ENCODE measurements at regions not wholly inside any gene's neighbourhood (a gene's known extent, or its start where the extent isn't known, plus 50 kb on each side); places are given as distances from the start of the nearest gene placed in this dataset.
"Not testable (repeated sequence)": the region's sequence is repeated elsewhere in the genome, so short reads cannot be mapped to it uniquely, and the experiment has no call there.

- H3K4me1 Mint-ChIP-seq; intact Hi-C loops (cut with micrococcal nuclease); H3K4me3 Mint-ChIP-seq; DNase-seq; H3K27me3 Mint-ChIP-seq; H3K4me3 ChIP-seq (ENCODE audit: low read length); H3K4me1 ChIP-seq (ENCODE audit: control insufficient read depth in 2 of 2, insufficient read depth in 2 of 2, low read length in 2 of 2); CTCF ChIA-PET; H3K27ac Mint-ChIP-seq; H3K27me3 ChIP-seq (ENCODE audit: control insufficient read depth in 2 of 2, insufficient read depth in 2 of 2, low read length in 2 of 2); H3K36me3 ChIP-seq (ENCODE audit: control insufficient read depth in 2 of 3, insufficient read depth in 3 of 3, low read length in 3 of 3); ATAC-seq; POLR2A ChIA-PET; H3K27ac ChIP-seq (ENCODE audit: low read depth, low read length): not testable (repeated sequence)
- Mint-ChIP-seq H3K9me3 (peaks cover 15 to 75% (median 34%) of the 10 kb centered on the region in 11 donors), H3K36me3 (peaks cover 0 to 11% (median 0%) of the 10 kb centered on the region in 5 donors)
- peaks cover 0 to 19% (median 0%) of the 10 kb centered on the region in 3 experiments for H3K9me3 ChIP-seq (ENCODE audit: control insufficient read depth in 2 of 3, low read length in 3 of 3)
Measured at GRCh38 chr20:39725513-39725912, 763.4 kb downstream of the DHX35 start.

DNA sequence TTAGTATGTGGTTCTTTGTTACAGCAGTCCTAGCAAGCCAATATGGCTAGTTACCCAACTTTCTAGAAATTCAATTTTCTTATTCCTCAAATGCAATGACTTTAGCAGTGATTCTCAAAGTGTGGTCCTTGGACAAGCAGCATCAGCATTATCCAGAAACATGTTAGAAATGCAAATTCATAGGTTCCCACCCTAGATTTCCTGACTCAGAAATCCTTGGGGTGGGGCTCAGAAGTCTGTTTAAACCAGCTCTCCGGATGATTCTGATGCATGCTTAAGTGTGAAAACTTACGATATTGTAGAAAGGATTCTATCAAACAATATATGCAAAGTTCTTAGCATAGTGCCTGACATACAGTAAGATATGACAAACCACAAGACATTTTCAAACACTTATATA, 757.1 kb downstream of the DHX35 start:
- ATAC-seq (no peak), DNase-seq (no peak)
- Histone ChIP-seq H3K36me3 (ENCODE audit: control insufficient read depth in 2 of 3, insufficient read depth in 3 of 3, low read length in 3 of 3) (no peaks in the 10 kb centered on the region), H3K27ac (ENCODE audit: low read depth, low read length) (no peak overlapping the region), H3K4me3 (ENCODE audit: low read length) (no peak overlapping the region), H3K27me3 (ENCODE audit: control insufficient read depth in 2 of 2, insufficient read depth in 2 of 2, low read length in 2 of 2) (no peaks in the 10 kb centered on the region), H3K4me1 (ENCODE audit: control insufficient read depth in 2 of 2, insufficient read depth in 2 of 2, low read length in 2 of 2) (no peaks in the 10 kb centered on the region), H3K9me3 (ENCODE audit: control insufficient read depth in 2 of 3, low read length in 3 of 3) (no peaks in the 10 kb centered on the region)
- POLR2A ChIA-PET = no interaction called here
- Mint-ChIP-seq H3K9me3 (peaks cover 0 to 18% (median 4%) of the 10 kb centered on the region in 11 donors), H3K4me1 (no peaks in the 10 kb centered on the region), H3K4me3 (no peak overlapping the region), H3K27me3 (peaks cover 0 to 8% (median 0%) of the 10 kb centered on the region in 5 donors), H3K27ac (no peak overlapping the region), H3K36me3 (no peaks in the 10 kb centered on the region)
- CTCF ChIA-PET = no interaction called here
- intact Hi-C loops (cut with micrococcal nuclease) = no loop called here

- Mint-ChIP-seq H3K4me3 (no peak overlapping the region), H3K4me1 (no peaks in the 10 kb centered on the region), H3K9me3 (peaks cover 0 to 16% (median 4%) of the 10 kb centered on the region in 11 donors), H3K27ac (no peak overlapping the region), H3K36me3 (no peaks in the 10 kb centered on the region), H3K27me3 (peaks cover 0 to 8% (median 0%) of the 10 kb centered on the region in 5 donors)
- Histone ChIP-seq H3K27ac (ENCODE audit: low read depth, low read length) (no peak overlapping the region), H3K36me3 (ENCODE audit: control insufficient read depth in 2 of 3, insufficient read depth in 3 of 3, low read length in 3 of 3) (no peaks in the 10 kb centered on the region), H3K27me3 (ENCODE audit: control insufficient read depth in 2 of 2, insufficient read depth in 2 of 2, low read length in 2 of 2) (no peaks in the 10 kb centered on the region), H3K4me3 (ENCODE audit: low read length) (no peak overlapping the region), H3K4me1 (ENCODE audit: control insufficient read depth in 2 of 2, insufficient read depth in 2 of 2, low read length in 2 of 2) (no peaks in the 10 kb centered on the region), H3K9me3 (ENCODE audit: control insufficient read depth in 2 of 3, low read length in 3 of 3) (no peaks in the 10 kb centered on the region)
- CTCF ChIA-PET = no interaction called here
- DNase-seq = no peak
- ATAC-seq = no peak
- POLR2A ChIA-PET = no interaction called here
- intact Hi-C loops (cut with micrococcal nuclease) = no loop called here
Measured at GRCh38 chr20:39717936-39718335, 755.8 kb downstream of the DHX35 start.

- peaks cover 0 to 10% (median 4%) of the 10 kb centered on the region in 11 donors for H3K9me3 Mint-ChIP-seq
- Histone ChIP-seq H3K27me3 (ENCODE audit: control insufficient read depth in 2 of 2, insufficient read depth in 2 of 2, low read length in 2 of 2) (no peaks in the 10 kb centered on the region), H3K4me3 (ENCODE audit: low read length) (no peak overlapping the region), H3K36me3 (ENCODE audit: control insufficient read depth in 2 of 3, insufficient read depth in 3 of 3, low read length in 3 of 3) (no peaks in the 10 kb centered on the region), H3K9me3 (ENCODE audit: control insufficient read depth in 2 of 3, low read length in 3 of 3) (no peaks in the 10 kb centered on the region), H3K4me1 (ENCODE audit: control insufficient read depth in 2 of 2, insufficient read depth in 2 of 2, low read length in 2 of 2) (no peaks in the 10 kb centered on the region), H3K27ac (ENCODE audit: low read depth, low read length) (no peak overlapping the region)
- H3K27me3 Mint-ChIP-seq = peaks cover 0 to 8% (median 0%) of the 10 kb centered on the region in 5 donors
- DNase-seq (no peak), ATAC-seq (no peak)
- no peak overlapping the region for H3K4me3 Mint-ChIP-seq
- ChIA-PET POLR2A (no interaction called here), CTCF (interaction anchor here (0.9 kb wide), 1 partner anchor 15 kb away, joined by 3 read pairs; no protein-coding TSS in a partner anchor)
- no peaks in the 10 kb centered on the region for H3K4me1 Mint-ChIP-seq
- no peak overlapping the region for H3K27ac Mint-ChIP-seq
- intact Hi-C loops (cut with micrococcal nuclease) = no loop called here
- no peaks in the 10 kb centered on the region for H3K36me3 Mint-ChIP-seq
Measured at GRCh38 chr20:39716796-39717341, 754.7 kb downstream of the DHX35 start.

DNA sequence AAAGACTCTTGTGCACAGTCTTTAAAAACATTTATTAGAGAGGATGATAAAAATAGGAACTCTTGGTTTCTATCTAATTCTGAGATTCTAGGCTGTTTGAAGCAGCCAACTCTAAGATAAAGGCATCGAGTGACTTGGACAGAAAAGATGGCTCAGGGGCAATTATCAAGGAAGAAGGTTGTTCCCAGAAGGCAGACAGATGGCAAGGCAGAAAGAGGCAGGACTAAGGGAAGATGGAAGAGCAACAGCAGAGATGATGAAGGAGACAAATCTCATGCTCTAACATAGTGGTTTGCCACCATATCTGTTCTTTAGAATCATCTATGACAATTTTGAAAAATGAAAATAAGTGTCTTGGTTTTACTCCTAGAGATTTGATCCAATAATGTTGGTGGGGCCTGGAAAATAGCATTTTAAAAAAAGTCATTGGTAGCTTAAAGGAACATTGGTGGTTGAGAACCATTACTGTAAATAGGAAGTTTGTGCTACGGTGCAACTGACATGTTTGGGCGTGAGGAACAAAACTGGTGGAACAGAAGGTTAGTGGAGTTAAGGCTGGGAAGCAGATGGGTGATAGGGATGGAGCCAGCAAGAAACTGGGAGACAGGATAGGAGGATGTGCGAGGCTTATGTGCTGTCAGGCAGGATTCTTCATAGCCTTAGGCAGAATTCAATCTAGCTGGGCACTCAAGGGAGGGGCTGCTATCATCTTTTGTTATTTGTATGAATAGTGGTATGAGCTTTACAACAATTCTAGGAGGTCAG, 751.1 kb downstream of the DHX35 start:
- peaks cover 0 to 3% (median 0%) of the 10 kb centered on the region in 5 donors for H3K27me3 Mint-ChIP-seq

DNA sequence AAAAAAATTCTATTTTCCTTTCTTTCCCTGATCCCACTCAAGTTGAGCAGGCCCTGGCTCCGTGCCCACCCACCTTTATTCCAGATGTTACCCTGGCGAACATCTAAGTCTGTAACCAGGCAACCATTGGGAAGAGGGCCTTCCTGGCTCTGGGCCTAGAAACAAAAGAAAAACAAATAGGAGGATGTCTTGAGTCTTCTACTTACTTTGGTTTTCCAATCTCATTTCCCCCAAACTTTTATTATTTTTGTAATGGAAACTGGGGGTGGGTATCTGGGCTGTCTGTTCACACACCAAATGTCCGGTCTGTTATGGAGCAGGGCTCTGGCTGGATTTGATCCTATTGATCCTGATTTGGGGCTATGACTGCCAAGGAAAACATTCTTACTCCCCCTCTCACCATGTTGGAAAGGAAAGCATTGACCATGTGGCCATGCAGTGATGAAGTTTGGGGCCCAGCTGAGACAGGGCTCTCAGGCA, 744.1 kb downstream of the DHX35 start:
- H3K27me3 ChIP-seq (ENCODE audit: control insufficient read depth in 2 of 2, insufficient read depth in 2 of 2, low read length in 2 of 2) = no peaks in the 10 kb centered on the region
- CTCF ChIA-PET = no interaction called here
- ATAC-seq = no peak
- no peaks in the 10 kb centered on the region for H3K36me3 ChIP-seq (ENCODE audit: control insufficient read depth in 2 of 3, insufficient read depth in 3 of 3, low read length in 3 of 3)
- no peak overlapping the region for H3K27ac ChIP-seq (ENCODE audit: low read depth, low read length)
- DNase-seq = no peak
- Mint-ChIP-seq H3K9me3 (peaks cover 0 to 8% (median 1%) of the 10 kb centered on the region in 11 donors), H3K4me1 (no peaks in the 10 kb centered on the region), H3K4me3 (no peak overlapping the region), H3K36me3 (no peaks in the 10 kb centered on the region), H3K27me3 (peaks cover 0 to 4% (median 0%) of the 10 kb centered on the region in 5 donors), H3K27ac (no peak overlapping the region)
- no peaks in the 10 kb centered on the region for H3K4me1 ChIP-seq (ENCODE audit: control insufficient read depth in 2 of 2, insufficient read depth in 2 of 2, low read length in 2 of 2)
- intact Hi-C loops (cut with micrococcal nuclease) = no loop called here
- H3K4me3 ChIP-seq (ENCODE audit: low read length) = no peak overlapping the region
- no peaks in the 10 kb centered on the region for H3K9me3 ChIP-seq (ENCODE audit: control insufficient read depth in 2 of 3, low read length in 3 of 3)
- POLR2A ChIA-PET = no interaction called here

More for the DNA sequence above, 751.1 kb downstream of the DHX35 start:
- CTCF ChIA-PET = no interaction called here
- Mint-ChIP-seq H3K36me3 (no peaks in the 10 kb centered on the region), H3K27ac (no peak overlapping the region), H3K4me3 (no peak overlapping the region), H3K4me1 (no peaks in the 10 kb centered on the region), H3K9me3 (peaks cover 0 to 8% (median 4%) of the 10 kb centered on the region in 11 donors)
- H3K27ac ChIP-seq (ENCODE audit: low read depth, low read length) = no peak overlapping the region
- ATAC-seq (no peak), DNase-seq (no peak)
- no peaks in the 10 kb centered on the region for H3K4me1 ChIP-seq (ENCODE audit: control insufficient read depth in 2 of 2, insufficient read depth in 2 of 2, low read length in 2 of 2)
- no peaks in the 10 kb centered on the region for H3K27me3 ChIP-seq (ENCODE audit: control insufficient read depth in 2 of 2, insufficient read depth in 2 of 2, low read length in 2 of 2)
- H3K9me3 ChIP-seq (ENCODE audit: control insufficient read depth in 2 of 3, low read length in 3 of 3) = no peaks in the 10 kb centered on the region
- intact Hi-C loops (cut with micrococcal nuclease) = no loop called here
- no peaks in the 10 kb centered on the region for H3K36me3 ChIP-seq (ENCODE audit: control insufficient read depth in 2 of 3, insufficient read depth in 3 of 3, low read length in 3 of 3)
- no peak overlapping the region for H3K4me3 ChIP-seq (ENCODE audit: low read length)
- POLR2A ChIA-PET = no interaction called here

- Histone ChIP-seq H3K4me3 (ENCODE audit: low read length) (no peak overlapping the region), H3K36me3 (ENCODE audit: control insufficient read depth in 2 of 3, insufficient read depth in 3 of 3, low read length in 3 of 3) (no peaks in the 10 kb centered on the region), H3K9me3 (ENCODE audit: control insufficient read depth in 2 of 3, low read length in 3 of 3) (no peaks in the 10 kb centered on the region), H3K4me1 (ENCODE audit: control insufficient read depth in 2 of 2, insufficient read depth in 2 of 2, low read length in 2 of 2) (no peaks in the 10 kb centered on the region), H3K27me3 (ENCODE audit: control insufficient read depth in 2 of 2, insufficient read depth in 2 of 2, low read length in 2 of 2) (no peaks in the 10 kb centered on the region), H3K27ac (ENCODE audit: low read depth, low read length) (no peak overlapping the region)
- Mint-ChIP-seq H3K36me3 (no peaks in the 10 kb centered on the region), H3K9me3 (peaks cover 0 to 11% (median 5%) of the 10 kb centered on the region in 11 donors), H3K4me1 (no peaks in the 10 kb centered on the region), H3K27me3 (peaks cover 0 to 9% (median 0%) of the 10 kb centered on the region in 5 donors), H3K4me3 (no peak overlapping the region), H3K27ac (no peak overlapping the region)
- POLR2A ChIA-PET = no interaction called here
- no peak for DNase-seq
- ATAC-seq = no peak
- CTCF ChIA-PET = no interaction called here
- intact Hi-C loops (cut with micrococcal nuclease) = no loop called here
Measured at GRCh38 chr20:39705032-39705431, 742.9 kb downstream of the DHX35 start.

Measured in naive thymus-derived CD4-positive, alpha-beta T cell (primary cell).